ENCODE measurements at regions not wholly inside any gene's neighbourhood (a gene's known extent, or its start where the extent isn't known, plus 50 kb on each side); places are given as distances from the start of the nearest gene placed in this dataset.

DNA sequence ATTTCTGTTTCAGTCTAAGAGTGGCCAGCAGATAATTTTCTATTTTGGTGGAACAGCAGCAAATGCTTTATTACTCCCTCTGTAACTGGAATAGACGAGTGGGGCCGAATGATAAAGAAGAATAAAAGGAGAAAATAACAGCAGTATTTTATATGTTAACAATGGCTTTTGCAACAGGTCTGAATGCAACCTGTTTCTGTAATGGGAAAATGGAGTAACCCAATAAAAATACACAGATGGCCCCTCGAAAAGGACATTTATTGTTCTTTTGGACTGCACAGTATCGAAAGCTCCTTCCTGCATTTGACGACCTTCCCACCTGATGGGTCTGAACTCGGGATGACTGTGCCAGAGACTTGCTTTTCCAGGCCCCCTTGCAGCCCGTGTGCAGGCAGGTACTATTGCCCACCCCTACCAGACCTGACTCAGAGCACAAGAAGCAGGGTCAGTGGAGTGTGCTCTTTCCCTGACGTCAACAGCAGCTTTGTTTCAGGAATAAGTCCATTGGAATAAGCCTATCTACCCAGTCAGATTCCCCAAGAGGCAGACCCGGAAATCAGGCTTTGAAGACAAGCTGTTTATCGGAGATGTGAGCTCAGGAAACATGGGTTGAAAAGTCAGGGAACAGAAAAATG lies 306.5 kb upstream of the NEBL start:
- H2AFZ ChIP-seq (ENCODE audit: low read length): no peak overlapping the region
- no peak overlapping the region for H2BK15ac ChIP-seq (ENCODE audit: low read length)
- H3K23ac ChIP-seq (ENCODE audit: insufficient read length): no peak overlapping the region
- no peak overlapping the region for H4K8ac ChIP-seq (ENCODE audit: extremely low read depth, insufficient read depth, low read length)
- no peak overlapping the region for H2BK120ac ChIP-seq (replicated peaks; ENCODE audit: low read depth, low read length)
- H3K4me3 ChIP-seq (ENCODE audit: extremely low read depth in 1 of 4, insufficient read depth in 2 of 4, low read depth in 3 of 4, low read length in 4 of 4): no peak overlapping the region
- no peaks in the 10 kb centered on the region for H3K23me2 ChIP-seq (ENCODE audit: low read depth, low read length)
- CTCF ChIA-PET (ENCODE audit: partially characterized antibody): interaction anchor here (1.3 to 2.2 kb wide), 4 partner anchors 9 to 125 kb away, joined by 3 to 6 read pairs (median 3); no protein-coding TSS in a partner anchor
- H3K27me3 ChIP-seq (replicated peaks in 1 of 4; ENCODE audit: control insufficient read depth in 3 of 4, extremely low read depth in 1 of 4, insufficient read depth in 3 of 4, low read length in 3 of 4): no peaks in the 10 kb centered on the region
- no peaks in the 10 kb centered on the region; a peak in 1 of 8 replicates for H3K36me3 ChIP-seq (ENCODE audit: control insufficient read depth in 2 of 4, insufficient read depth in 4 of 4, low read length in 3 of 4)
- no peak overlapping the region for H3K4ac ChIP-seq (replicated peaks; ENCODE audit: insufficient read length, low read depth, low read length)
- DNase-seq (ENCODE audit: low read depth in 1 of 2, low spot score in 2 of 2) (no peak), FAIRE-seq (no peak)
- no peak overlapping the region for H4K91ac ChIP-seq (replicated peaks; ENCODE audit: insufficient read length, low read length)
- no peak overlapping the region for H3K27ac ChIP-seq (ENCODE audit: low read depth, low read length)
- no peak overlapping the region for H2BK12ac ChIP-seq (ENCODE audit: low read depth, low read length)
- POLR2A ChIA-PET (ENCODE audit: partially characterized antibody): interaction anchor here (1.1 kb wide), 1 partner anchor 10 kb away, joined by 4 read pairs; no protein-coding TSS in a partner anchor
- H4K20me1 ChIP-seq (replicated peaks in 1 of 2; ENCODE audit: control insufficient read depth in 1 of 2, insufficient read depth in 2 of 2, low read length in 2 of 2): no peaks in the 10 kb centered on the region
- no peaks in the 10 kb centered on the region for H3K79me1 ChIP-seq (ENCODE audit: low read depth, low read length)
- no peak overlapping the region for H3K9ac ChIP-seq (replicated peaks in 1 of 4; ENCODE audit: extremely low read depth in 1 of 4, low read depth in 3 of 4, low read length in 3 of 4)
- 90% methylated on average over 10 of the region's 10 CpGs; no CpG with 5 or more reads in 1 of the 2 experiments for whole genome bisulfite sequencing, 2 experiments (ENCODE audit: extremely low coverage in 1 of 2, insufficient coverage in 1 of 2, insufficient read length in 1 of 2, insufficient replicate concordance in 2 of 2, low coverage in 1 of 2, low lambda C conversion rate in 2 of 2, missing lambda C conversion rate in 1 of 2)
- H3K18ac ChIP-seq (ENCODE audit: extremely low read depth, low read length): no peak overlapping the region
- TF ChIP-seq NRF1 (IDR thresholded peaks at IDR 0.05; ENCODE audit: low read depth, low read length) (no peak), ASH2L (IDR thresholded peaks at IDR 0.05; ENCODE audit: low read length) (no peak), EGR1 (IDR thresholded peaks at IDR 0.05; ENCODE audit: borderline replicate concordance, low read depth, low read length) (no peak)
- TF ChIP-seq, protein P1, sequence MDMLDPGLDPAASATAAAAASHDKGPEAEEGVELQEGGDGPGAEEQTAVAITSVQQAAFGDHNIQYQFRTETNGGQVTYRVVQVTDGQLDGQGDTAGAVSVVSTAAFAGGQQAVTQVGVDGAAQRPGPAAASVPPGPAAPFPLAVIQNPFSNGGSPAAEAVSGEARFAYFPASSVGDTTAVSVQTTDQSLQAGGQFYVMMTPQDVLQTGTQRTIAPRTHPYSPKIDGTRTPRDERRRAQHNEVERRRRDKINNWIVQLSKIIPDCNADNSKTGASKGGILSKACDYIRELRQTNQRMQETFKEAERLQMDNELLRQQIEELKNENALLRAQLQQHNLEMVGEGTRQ (IDR thresholded peaks at IDR 0.05; ENCODE audit: low read length): no peak
- H3K14ac ChIP-seq (ENCODE audit: insufficient read length): no peak overlapping the region
- H3K9me3 ChIP-seq (ENCODE audit: insufficient read depth in 2 of 2, low read depth in 1 of 2, low read length in 1 of 2): 0 out of 4 replicates have a peak, but pooled peaks cover 0 to 2% of the 10 kb centered on the region in 2 experiments
- H2AK5ac ChIP-seq (ENCODE audit: low read depth, low read length): no peak overlapping the region
- H4K5ac ChIP-seq (ENCODE audit: insufficient read length, low read depth, low read length): no peak overlapping the region
- no peaks in the 10 kb centered on the region for H3K79me2 ChIP-seq (ENCODE audit: control insufficient read depth in 1 of 2, insufficient read depth in 2 of 2, low read length in 2 of 2)
- no peak overlapping the region for H2BK5ac ChIP-seq (ENCODE audit: low read depth, low read length)
- no peak overlapping the region for H3K56ac ChIP-seq (replicated peaks; ENCODE audit: insufficient read length, low read depth, low read length)
- H3K4me2 ChIP-seq (ENCODE audit: insufficient read depth in 1 of 2, low read depth in 2 of 2, low read length in 2 of 2): no peak overlapping the region
- no peak overlapping the region for H2BK20ac ChIP-seq (ENCODE audit: low read length)
- peaks cover 0 to 1% (median 0%) of the 10 kb centered on the region in 4 experiments; a peak in 2 of 7 replicates for H3K4me1 ChIP-seq (replicated peaks in 1 of 4; ENCODE audit: control insufficient read depth in 3 of 4, insufficient read depth in 4 of 4, low read length in 3 of 4)
